ENCODE measurements at regions not wholly inside any gene's neighbourhood (a gene's known extent, or its start where the extent isn't known, plus 50 kb on each side); places are given as distances from the start of the nearest gene placed in this dataset.

DNA sequence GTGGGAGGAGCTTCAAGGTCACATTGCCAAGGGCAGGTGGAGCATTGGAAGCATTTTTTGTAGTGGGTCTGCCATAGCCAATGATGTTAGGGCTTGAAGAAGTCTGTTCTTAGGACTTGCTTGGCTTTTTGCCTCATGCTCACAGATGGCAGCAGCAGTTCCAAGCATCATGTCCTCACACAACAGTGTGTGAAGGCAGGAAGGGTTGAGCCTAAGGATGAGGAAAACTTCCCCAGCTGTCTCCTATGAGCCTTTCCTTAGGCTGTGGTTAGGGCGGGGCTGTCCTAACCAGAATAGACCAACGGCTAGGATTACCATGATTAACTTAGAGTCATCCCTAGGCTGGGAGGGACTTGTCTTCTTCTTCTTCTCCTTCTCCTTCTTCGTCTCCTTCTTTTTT, 76.2 kb upstream of the KCNA1 start:
- TF ChIP-seq EZH2phosphoT487 (IDR thresholded peaks at IDR 0.05; ENCODE audit: insufficient read depth, low read depth): no peak
- TF ChIP-seq EZH2 (IDR thresholded peaks at IDR 0.05; ENCODE audit: insufficient read depth, poor library complexity, severe bottlenecking): no peak

Data from GM23248 (cell line).